ENCODE measurements at regions not wholly inside any gene's neighbourhood (a gene's known extent, or its start where the extent isn't known, plus 50 kb on each side); places are given as distances from the start of the nearest gene placed in this dataset.

DNA sequence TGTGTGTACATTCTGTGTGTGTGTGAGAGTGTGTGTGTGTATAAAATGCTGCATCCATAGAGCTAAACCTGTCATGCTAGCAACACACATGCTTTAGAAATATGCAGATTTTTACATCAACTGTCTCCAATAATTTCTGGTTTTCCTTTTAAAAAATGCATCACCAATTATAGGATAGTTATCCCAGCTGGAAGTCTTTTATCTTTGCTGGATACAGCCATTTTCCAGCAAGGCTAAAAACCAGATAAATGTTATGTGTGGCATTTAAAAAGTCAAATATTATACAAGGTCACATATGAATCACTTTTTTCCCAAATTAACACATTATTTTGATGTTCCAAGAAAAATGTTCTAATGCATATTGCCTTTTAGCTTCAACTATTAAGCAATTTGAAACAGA lies 202.0 kb upstream of the IPO5 start:
- DNase-seq (ENCODE audit: low spot score) (no peak), ATAC-seq (no peak)
- Mint-ChIP-seq H3K4me1 (peaks cover 2% of the 10 kb centered on the region; the same call in 1 of the 2 replicates), H3K9me3 (peaks cover 29% of the 10 kb centered on the region), H3K4me3 (no peak overlapping the region), H3K27me3 (ENCODE audit: low read depth) (no peaks in the 10 kb centered on the region), H3K36me3 (peaks cover 5% of the 10 kb centered on the region), H3K27ac (no peak overlapping the region)
- CTCF ChIA-PET, result no interaction called here
- TF ChIP-seq NFATC4 (CRISPR knock-in tag; IDR thresholded peaks at IDR 0.05) (no peak), ZNF121 (CRISPR knock-in tag; IDR thresholded peaks at IDR 0.05) (no peak), MYBL2 (CRISPR knock-in tag; IDR thresholded peaks at IDR 0.05) (no peak), JUN (CRISPR knock-in tag; IDR thresholded peaks at IDR 0.05) (no peak)
- POLR2A ChIA-PET, result no interaction called here

GRCh38 chr13:97752961-97753668 lies 200.4 kb upstream of the IPO5 start:
- Mint-ChIP-seq H3K27me3 (ENCODE audit: low read depth) (no peaks in the 10 kb centered on the region), H3K27ac (no peak overlapping the region), H3K4me3 (no peak overlapping the region), H3K4me1 (peaks cover 2% of the 10 kb centered on the region; the same call in 1 of the 2 replicates), H3K9me3 (peaks cover 25% of the 10 kb centered on the region), H3K36me3 (peaks cover 5% of the 10 kb centered on the region)
- DNase-seq (ENCODE audit: low spot score), result no peak
- peak; percentile 45; the same call in 1 of the 2 replicates for ATAC-seq
- TF ChIP-seq, protein P1, sequence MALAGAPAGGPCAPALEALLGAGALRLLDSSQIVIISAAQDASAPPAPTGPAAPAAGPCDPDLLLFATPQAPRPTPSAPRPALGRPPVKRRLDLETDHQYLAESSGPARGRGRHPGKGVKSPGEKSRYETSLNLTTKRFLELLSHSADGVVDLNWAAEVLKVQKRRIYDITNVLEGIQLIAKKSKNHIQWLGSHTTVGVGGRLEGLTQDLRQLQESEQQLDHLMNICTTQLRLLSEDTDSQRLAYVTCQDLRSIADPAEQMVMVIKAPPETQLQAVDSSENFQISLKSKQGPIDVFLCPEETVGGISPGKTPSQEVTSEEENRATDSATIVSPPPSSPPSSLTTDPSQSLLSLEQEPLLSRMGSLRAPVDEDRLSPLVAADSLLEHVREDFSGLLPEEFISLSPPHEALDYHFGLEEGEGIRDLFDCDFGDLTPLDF (CRISPR knock-in tag; IDR thresholded peaks at IDR 0.05), result no peak
- TF ChIP-seq NFATC4 (CRISPR knock-in tag; IDR thresholded peaks at IDR 0.05) (no peak), CBFB (CRISPR knock-in tag; IDR thresholded peaks at IDR 0.05; ENCODE audit: low read depth) (no peak), ZNF671 (CRISPR knock-in tag; IDR thresholded peaks at IDR 0.05) (no peak), TEAD1 (CRISPR knock-in tag; IDR thresholded peaks at IDR 0.05) (no peak), PRRX2 (CRISPR knock-in tag; IDR thresholded peaks at IDR 0.05) (no peak), HMGXB4 (CRISPR knock-in tag; IDR thresholded peaks at IDR 0.05) (no peak), ETV6 (CRISPR knock-in tag; IDR thresholded peaks at IDR 0.05) (no peak), SOX15 (CRISPR knock-in tag; IDR thresholded peaks at IDR 0.05) (no peak), KAT7 (CRISPR knock-in tag; IDR thresholded peaks at IDR 0.05; ENCODE audit: borderline replicate concordance) (no peak), TEAD4 (CRISPR knock-in tag; IDR thresholded peaks at IDR 0.05) (no peak), SMAD3 (CRISPR knock-in tag; IDR thresholded peaks at IDR 0.05; ENCODE audit: borderline replicate concordance) (no peak)
- TF ChIP-seq, protein P2, sequence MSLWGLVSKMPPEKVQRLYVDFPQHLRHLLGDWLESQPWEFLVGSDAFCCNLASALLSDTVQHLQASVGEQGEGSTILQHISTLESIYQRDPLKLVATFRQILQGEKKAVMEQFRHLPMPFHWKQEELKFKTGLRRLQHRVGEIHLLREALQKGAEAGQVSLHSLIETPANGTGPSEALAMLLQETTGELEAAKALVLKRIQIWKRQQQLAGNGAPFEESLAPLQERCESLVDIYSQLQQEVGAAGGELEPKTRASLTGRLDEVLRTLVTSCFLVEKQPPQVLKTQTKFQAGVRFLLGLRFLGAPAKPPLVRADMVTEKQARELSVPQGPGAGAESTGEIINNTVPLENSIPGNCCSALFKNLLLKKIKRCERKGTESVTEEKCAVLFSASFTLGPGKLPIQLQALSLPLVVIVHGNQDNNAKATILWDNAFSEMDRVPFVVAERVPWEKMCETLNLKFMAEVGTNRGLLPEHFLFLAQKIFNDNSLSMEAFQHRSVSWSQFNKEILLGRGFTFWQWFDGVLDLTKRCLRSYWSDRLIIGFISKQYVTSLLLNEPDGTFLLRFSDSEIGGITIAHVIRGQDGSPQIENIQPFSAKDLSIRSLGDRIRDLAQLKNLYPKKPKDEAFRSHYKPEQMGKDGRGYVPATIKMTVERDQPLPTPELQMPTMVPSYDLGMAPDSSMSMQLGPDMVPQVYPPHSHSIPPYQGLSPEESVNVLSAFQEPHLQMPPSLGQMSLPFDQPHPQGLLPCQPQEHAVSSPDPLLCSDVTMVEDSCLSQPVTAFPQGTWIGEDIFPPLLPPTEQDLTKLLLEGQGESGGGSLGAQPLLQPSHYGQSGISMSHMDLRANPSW (CRISPR knock-in tag; conservative IDR thresholded peaks at IDR 0.05; ENCODE audit: low read depth), result no peak
- ChIA-PET CTCF (interaction anchor here (0.6 to 1.4 kb wide), 11 partner anchors 11 to 643 kb away, joined by 3 to 7 read pairs (median 3); no protein-coding TSS in a partner anchor), POLR2A (no interaction called here)

DNA sequence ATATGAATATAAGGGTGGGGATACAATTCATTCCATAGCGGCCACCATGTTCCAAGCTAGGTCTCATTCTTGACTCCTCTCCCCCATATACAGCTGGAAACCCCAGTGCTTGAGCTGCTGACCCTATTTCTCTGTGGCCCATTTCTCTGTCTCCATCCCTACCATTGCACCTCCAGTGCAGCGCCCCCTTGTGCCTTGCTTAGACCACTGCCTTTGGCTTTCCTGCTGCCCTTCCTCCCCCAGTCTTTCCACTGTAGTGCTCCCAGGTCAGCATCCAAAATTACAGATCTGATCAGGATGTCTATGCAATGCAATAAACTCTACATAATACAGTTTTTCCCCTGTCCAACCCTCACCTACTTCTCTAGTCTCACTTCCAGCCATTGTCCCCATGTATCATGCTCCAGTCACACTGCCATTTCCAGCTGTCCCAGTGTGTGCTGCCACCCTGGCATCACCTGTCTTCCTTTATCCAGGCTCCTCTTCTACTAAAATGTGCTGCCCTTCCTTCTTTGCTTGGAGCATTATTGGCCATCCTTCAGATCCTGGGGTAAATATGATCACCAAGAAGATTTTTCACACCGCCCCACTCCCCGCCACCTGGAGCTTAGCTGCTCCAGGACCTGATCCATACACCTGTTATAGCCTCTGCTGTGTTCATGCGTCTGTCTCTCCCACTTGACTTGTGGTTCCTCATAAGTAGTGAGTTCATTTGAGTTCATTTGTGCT lies 199.4 kb upstream of the IPO5 start:
- DNase-seq (ENCODE audit: low spot score) (peak; percentile 71), ATAC-seq (peak; percentile 92)
- H3K4me1 Mint-ChIP-seq, result peaks cover 2% of the 10 kb centered on the region; the same call in 1 of the 2 replicates

More for the DNA sequence above, 199.4 kb upstream of the IPO5 start:
- Mint-ChIP-seq H3K36me3 (peaks cover 5% of the 10 kb centered on the region), H3K27ac (no peak overlapping the region), H3K9me3 (peaks cover 15% of the 10 kb centered on the region), H3K27me3 (ENCODE audit: low read depth) (no peaks in the 10 kb centered on the region), H3K4me3 (no peak overlapping the region)
- CTCF ChIA-PET, result interaction anchor here (0.6 to 1.4 kb wide), 10 partner anchors 10 to 644 kb away, joined by 3 to 7 read pairs (median 3); no protein-coding TSS in a partner anchor
- POLR2A ChIA-PET, result no interaction called here
- TF ChIP-seq ZNF671 (CRISPR knock-in tag; IDR thresholded peaks at IDR 0.05) (no peak), ZNF232 (CRISPR knock-in tag; IDR thresholded peaks at IDR 0.05) (no peak), MYBL2 (CRISPR knock-in tag; IDR thresholded peaks at IDR 0.05) (no peak), MXD4 (CRISPR knock-in tag; IDR thresholded peaks at IDR 0.05; ENCODE audit: borderline replicate concordance) (no peak)
- TF ChIP-seq, protein P3, sequence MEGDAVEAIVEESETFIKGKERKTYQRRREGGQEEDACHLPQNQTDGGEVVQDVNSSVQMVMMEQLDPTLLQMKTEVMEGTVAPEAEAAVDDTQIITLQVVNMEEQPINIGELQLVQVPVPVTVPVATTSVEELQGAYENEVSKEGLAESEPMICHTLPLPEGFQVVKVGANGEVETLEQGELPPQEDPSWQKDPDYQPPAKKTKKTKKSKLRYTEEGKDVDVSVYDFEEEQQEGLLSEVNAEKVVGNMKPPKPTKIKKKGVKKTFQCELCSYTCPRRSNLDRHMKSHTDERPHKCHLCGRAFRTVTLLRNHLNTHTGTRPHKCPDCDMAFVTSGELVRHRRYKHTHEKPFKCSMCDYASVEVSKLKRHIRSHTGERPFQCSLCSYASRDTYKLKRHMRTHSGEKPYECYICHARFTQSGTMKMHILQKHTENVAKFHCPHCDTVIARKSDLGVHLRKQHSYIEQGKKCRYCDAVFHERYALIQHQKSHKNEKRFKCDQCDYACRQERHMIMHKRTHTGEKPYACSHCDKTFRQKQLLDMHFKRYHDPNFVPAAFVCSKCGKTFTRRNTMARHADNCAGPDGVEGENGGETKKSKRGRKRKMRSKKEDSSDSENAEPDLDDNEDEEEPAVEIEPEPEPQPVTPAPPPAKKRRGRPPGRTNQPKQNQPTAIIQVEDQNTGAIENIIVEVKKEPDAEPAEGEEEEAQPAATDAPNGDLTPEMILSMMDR (IDR thresholded peaks at IDR 0.05), result peak; percentile 75
